Hematopoietic multipotent progenitor cell treated with erythropoietin and hydrocortisone succinate and interleukin-3 and kit ligand, for 15 days (in vitro differentiated cells): ENCODE measurements at regions not wholly inside any gene's neighbourhood (a gene's known extent, or its start where the extent isn't known, plus 50 kb on each side); places are given as distances from the start of the nearest gene placed in this dataset.

ENCODE experiments used
- DNase-seq: peaks from one replicate; pipeline ENCODE4 v3.0.0-alpha.2; 2015; ENCODE audit warnings: low spot score

DNA sequence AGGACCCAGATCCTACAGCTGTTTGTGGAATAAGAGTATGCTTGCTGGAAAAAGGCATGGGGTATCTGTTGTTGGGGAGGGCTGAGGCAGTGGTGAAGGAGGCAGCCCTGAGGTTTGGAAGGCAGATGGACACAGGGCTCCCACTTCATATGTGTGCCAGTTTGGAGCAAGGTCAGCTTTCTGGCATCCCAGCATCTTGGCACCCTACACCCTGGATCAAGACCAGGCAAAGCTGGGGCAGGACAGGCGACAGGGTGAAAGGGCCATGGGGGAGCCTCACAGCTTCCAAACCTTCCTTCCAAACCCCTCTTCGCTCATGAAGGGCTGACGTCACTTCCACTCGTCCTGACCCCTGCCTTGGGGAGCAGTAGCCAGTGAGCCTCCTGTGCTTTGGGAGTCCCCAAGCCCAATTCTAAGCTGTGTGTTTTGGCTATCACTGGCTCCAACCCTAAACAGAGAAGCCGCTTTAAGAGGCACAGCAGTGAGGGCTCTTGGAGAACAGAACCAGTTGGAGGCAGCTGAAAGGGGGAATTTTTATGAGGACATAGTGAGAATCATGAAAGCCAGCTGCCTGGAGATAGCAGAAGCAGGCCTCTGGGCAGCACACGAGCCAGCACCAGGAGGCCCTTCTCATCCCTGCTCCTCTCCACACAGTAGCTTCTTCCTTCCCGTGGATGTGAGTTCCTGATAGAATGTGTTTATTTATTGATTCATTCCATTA, 448.6 kb upstream of the CDH4 start:
- DNase-seq, result no peak

DNA sequence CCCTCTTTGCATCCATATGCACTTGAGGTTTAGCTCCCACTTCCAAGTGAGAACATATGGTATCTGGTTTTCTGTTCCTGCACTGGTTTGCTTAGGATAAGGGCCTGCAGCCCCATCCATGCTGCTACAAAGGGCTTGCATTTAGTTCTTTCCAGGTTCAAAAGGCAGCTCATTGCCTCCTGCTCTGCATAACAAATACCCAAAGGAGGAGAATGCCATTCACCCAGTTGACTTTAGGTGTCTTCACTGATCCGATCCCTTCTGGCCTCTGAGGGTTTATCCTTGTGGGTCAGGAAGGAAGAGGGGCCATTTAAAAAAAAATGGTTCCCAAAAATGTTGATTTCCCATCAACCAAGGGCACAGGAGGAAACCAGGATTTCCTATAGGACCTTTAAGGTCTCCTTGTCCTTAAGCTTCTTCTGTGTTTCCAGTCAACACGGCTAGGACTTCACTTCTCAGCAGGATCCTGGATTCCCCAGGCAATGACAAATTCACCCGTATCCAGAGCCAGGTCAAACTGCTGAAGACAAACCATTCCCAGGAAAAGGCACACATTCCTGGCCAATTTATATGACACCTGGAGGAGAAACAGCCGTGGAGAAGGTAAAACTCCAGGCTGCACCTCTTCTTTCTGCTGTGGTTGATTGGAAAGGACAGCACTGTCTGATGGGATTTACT, 447.7 kb upstream of the CDH4 start:
- DNase-seq, result no peak

DNA sequence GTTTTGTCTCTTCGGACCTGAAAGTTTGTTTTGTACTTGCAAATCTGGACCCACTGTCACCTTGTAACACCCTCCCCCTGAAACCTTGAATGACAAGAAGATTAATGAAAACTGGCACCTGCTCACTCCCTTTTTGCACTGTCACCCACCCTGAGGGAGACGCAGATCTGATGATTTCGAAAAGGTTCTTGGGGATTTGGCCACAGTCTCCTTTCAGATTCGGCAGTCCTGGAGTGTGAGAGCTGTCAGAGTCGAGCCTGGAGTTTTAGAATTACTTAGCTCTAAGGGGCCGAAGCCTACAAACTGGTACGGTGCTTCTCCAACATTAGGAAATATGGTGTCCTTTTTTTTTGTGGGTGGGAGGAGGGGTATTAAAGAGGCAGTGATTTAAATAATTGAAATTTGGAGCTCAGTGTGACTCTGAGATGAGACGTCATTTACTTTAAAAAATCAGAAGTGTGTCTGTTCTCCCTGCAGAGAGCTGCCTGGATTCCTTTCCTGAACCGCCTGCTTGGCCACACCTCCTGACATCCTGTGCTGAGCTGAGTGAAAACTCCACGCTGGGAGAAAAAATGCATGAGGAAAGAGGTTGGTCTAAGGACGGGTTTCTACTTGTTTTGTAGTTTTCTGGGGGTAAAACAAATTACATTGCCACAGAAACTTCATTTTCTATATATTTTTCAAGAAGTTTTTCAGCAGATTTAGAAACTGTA, 447.0 kb upstream of the CDH4 start:
- no peak for DNase-seq

DNA sequence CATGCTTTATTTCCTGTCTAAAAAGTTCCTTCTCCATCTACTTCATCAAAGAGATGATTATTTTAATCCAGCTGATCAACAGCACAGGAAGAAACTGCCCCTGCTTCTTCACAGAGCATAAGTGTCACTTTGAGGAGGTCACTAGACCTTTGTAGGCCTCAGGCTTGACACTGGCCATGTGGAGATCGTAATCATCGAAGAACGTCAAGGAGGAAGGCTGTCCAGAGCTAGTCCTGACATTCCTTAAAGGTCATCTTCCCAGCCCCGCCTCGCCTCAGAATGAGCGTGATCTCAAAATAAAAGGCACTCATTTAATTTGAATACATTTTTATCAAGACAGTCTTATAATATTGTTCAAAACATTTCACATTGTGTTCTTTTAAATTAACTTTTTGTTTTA, 445.7 kb upstream of the CDH4 start:
- no peak for DNase-seq

DNA sequence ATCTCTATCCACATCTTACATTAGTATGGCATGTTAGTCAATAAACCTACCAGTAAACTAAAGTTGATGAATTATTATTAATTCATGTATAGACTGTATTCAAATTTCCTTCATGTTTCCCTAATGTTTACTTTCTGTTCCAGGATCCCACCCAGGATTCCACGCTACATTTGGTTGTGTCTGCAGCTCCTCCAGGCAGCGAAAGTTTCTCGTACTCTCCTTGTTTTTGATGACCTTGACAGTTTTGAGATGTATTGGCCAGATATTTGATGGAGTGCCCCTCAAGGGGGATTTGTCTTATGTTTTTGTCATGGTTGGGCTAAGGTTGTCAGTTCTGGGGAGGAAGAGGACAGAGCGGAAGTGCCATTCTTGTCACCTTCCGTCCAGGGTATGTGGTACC, 445.2 kb upstream of the CDH4 start:
- DNase-seq, result no peak

DNA sequence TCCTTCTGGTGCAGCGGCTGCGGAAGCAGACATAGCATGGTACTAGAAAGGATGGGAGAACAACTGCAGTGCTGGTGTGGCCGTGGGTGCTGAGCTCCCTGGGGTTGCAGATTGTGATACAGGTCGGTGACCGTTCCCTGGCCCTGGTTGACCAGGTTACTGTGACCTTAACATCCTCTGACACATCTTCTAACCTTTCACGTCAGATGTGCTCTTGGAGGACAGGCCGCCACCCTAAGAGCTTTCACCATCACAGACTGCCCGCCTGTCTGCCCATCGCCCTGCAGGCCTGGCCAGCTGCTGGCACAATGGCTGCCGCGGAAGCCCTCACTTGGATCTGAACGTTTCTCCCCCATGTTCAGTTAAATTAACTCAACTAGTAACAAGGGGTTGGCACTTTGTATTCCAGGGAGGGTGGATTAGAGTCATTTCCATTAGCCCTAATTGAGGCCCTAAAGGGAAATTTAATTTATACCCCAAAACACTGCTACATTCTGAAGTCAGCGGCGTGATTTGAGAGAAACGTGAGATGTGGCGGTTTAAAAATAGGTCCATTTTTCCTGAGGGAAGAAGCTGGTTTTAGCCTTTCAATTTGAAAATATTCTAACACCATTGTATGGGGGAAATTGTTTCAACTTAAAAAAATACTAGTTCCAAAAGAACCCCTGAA, 443.9 kb upstream of the CDH4 start:
- no peak for DNase-seq

DNA sequence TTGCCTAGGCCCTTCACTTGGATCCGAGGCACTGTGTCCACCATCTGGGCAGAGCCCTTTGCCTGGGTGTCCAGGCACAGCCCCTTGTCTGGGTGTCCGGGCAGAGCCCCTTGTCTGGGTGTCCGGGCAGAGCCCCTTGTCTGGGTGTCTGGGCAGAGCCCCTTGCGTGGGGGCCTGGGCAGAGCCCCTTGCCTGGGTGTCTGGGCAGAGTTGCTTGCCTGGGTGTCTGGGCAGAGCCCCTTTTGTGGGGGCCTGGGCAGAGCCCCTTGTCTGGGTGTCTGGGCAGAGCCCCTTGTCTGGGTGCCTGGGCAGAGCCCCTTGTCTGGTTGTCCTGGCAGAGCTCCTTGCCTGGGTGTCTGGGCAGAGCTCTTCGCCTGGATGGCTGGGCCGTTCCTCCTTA, 443.4 kb upstream of the CDH4 start:
- DNase-seq, result no peak

DNA sequence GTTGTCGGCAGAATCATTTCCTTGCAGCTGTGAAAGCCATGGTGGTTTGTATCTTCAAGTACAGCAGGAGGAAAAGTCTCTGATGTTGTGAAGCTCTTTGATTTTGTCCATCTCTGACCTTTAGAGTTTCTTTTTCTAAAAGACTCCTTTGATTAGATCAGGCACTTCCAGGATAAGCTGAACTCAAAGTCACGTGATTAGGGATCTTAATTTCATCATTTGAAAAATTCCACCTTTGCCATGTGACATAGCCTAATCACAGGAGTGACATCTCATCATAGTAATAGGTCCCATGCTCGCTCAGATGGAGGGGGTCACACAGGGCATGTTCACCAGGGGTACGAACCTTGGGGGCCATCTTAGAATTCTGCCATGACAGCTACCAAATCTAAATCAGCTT, 441.5 kb upstream of the CDH4 start:
- no peak for DNase-seq

DNA sequence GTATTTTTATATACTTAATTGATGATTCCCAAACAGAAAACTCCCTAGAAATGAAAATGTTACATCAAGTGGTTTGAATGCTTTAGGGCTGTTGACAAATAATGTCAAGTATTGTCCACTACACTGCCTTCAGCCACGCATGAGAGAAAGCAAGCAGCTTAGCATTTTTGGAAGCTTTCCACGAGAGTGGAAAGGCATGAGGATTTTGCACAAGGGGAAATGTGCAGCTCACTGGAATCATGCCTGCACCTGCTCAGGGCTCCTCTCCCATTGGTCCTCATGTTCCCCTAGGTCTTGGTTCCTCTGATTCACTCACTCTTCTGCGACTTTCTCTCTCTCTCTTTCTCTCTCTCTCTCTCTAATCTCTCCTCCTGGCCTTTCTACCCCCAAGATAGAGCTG, 439.5 kb upstream of the CDH4 start:
- DNase-seq, result no peak

DNA sequence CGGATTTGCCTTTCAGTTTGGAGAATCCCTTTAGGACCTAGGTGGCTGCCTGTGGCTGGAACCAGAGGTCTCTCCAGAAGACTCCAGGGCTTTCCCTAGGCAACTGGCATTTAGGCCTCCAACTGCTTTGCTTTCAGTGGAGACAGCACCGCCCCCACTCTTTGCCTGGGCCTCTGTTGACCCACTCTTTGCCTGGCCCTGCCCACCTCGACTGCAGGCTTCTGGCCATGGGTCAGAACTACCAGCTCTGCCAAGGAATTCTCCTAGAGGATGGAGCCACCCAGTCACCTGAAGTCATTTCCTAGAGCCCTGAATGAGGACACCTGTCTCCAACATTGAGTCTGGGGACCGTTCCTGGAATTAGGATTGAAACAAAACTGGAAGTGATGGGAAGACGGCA, 439.0 kb upstream of the CDH4 start:
- no peak for DNase-seq

DNA sequence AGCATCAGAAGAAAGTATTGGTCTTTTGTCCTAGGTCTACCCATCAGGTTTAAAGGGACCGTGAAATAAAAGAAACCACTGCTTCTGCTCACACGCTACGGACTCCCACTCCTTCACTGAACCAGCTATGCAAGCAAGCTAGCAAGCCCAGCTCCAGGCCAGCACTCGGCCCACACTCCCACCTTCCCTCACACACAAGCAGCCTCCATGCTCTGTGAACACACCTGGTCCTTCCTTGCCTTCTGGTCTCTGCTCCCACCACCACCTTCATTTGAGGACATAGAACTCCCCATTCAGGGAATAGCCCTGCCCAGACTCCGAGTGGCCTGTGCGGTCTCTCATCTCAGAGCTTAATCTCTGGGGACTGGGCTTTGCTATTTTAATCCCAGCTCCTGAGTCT, 436.4 kb upstream of the CDH4 start:
- DNase-seq, result no peak

DNA sequence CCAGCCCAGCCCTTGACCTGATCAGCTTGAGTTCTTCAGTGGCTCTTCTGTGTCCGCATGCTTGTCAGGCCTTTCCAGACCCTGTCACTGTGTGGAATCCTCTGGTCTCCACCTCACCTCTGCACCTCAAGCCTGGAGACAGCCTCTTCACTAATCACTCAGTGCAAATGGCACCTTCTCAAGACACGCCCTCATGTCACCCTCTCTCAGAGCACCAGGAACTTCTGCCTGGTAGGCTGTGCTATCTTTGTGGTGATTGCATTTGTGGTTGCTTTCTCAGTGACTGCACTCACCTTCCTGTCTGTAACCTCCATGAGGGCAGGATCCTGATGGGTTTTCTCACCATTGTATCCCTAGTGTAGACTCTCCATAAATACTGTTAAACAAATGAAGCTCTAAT, 435.2 kb upstream of the CDH4 start:
- DNase-seq, result no peak

DNA sequence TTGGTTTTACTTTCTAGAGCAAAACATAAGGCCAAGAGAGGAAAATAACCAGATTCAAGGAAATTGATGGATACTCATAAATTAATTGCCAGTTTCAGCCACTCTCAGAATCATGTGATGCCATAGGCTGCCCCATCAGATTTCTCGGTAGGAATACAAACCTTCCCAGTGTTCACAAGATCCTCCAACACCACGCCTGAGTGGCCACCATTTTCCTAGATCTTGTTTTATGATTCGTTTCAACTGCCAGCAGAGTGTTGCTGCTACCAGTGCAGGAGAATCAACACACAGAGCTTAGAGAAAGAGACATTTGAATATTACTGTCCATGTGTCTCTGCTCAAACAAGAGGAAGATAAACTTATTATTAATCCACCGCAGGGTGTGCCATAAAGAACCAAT, 434.2 kb upstream of the CDH4 start:
- no peak for DNase-seq

DNA sequence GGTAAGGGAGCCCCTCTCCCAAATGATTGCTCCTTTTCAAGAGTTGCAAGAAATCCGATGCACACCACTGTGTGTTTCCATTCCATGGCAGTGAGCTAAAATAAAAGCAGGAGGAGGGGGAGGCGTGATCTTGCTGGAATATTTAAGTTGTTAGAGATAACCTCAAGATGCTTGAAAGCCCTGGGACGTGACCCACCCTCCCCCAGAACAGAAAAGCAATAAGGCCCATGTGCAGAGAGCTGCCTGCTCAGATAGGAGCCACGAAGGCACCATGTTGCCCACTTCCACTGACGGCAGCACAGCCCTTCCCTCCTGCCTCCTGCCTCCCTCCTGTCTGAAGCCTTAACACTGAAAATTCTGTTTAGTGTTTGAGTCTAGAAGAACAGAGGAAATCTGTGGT, 432.6 kb upstream of the CDH4 start:
- DNase-seq, result no peak

DNA sequence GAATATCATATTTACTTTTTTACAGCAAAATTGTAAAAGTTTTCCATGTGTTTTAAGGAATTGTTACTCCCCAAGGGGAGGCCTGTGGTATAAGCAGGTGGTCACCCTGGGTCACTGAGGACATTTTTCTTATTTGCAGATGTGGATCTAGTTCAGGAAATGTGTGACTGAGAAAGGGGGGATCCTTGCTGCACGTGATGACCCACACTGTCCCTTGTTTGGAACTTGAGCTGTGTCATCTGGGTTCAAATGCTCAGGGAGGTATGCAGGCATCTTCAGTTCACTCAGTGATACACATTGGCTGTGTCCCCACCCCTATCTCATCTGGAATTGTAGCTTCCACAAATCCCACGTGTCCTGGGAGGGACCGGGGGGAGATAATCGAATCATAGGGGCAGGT, 431.9 kb upstream of the CDH4 start:
- no peak for DNase-seq

DNA sequence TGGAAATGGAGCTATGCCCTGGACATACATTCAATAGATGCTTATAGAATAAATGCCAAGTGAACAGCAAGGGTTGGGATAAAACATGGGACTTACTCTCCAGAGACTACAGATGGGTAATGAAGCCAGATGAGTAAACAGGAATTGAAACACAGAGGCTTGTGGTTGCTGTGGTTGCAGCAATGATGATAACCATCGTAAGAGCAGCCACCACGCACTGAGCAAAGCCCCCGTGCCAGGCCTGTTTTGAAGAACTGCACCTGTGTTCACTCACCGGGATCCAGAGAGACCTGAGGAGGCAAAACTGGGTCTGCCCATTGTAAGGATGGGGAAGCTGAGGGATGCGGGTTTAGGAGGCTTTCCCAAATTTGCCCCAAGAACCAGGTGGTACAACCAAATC, 431.1 kb upstream of the CDH4 start:
- DNase-seq, result no peak

DNA sequence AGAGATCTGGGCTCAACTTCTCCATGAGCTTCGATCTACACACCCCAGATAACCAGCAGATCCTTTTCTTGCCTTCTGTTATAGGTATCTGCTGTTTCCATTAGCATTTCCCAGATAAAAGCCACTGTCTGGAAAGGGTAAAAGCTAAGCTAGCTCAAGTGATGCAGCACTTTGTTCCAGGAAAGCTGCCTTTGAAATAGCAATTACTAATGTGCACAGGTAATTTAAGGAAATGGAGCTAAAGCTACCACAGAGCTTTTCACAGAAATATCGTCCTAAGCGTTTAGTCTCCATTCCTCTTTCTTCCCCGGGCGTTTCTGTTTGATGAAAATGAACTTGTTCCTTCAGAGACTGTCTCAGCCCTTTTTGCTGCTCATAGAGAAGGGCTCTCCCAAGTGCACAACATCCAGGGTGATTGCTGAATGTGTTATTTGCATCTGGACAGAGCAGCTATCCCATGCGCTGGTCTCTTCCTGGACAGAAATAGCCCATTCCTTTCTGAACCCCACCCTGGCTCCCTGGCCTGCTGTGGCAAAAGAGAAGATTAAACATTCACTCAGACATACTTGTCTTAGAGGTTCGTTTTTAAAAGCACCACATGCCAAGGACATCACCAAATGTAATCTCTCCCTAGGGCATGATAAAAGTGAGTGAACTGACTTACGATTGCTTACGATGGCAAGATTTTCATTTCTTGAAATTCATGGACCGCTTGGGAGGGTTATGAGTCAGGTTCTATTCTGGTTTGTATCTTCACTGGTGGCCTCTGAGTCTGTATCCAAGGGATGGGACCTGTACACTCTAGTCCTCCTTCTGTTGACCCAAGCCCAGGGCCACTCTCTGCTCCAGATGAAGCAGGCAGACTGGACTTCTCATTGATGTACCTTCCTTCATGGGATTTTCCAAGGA, 429.1 kb upstream of the CDH4 start:
- DNase-seq, result no peak

DNA sequence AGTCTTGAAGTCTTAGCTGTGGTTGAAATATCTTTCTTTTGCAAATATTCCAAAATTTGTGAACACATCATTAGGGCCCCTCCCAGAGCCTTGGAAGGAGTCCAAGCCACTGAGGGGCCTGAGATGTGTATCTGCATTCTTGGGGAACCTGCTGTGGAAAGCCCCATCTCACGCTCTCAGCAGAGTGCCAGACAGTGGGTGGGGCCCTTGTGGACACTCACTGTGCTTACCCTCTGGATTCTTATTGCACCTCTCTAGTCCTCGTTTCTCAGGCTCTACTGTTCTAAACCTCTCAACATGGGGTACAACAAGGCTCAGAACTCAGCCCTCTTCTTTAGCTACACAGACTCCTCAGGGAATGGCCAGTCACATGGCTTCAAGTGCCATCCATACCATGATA, 416.2 kb upstream of the CDH4 start:
- no peak for DNase-seq

DNA sequence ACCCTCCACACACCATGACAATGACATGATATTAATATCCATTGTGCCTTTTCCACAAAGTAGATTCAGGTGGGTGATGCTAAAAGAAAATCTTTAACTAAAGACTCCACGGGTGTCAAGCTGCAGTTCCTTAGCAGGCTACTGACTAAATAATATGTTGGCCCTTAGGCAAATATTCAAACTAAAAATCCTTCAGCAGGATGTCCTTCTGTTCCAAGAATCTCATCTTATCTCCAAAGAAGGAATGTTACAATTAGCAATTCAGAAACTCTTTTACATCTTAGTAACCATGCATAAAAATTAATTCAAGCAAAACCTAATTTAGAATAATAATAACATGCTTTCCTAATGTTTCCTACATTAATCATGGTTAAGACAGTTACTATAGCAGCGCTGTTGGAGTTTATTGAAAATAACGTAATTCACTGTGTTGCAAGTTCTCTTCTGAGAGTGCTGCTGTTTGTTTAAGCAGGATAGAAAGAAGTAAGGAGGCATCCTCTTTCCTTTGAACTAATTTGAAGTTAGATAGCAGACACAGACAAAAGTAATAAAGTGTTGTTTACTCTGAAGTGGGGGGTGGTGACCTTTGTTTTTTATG, 414.8 kb upstream of the CDH4 start:
- no peak for DNase-seq

DNA sequence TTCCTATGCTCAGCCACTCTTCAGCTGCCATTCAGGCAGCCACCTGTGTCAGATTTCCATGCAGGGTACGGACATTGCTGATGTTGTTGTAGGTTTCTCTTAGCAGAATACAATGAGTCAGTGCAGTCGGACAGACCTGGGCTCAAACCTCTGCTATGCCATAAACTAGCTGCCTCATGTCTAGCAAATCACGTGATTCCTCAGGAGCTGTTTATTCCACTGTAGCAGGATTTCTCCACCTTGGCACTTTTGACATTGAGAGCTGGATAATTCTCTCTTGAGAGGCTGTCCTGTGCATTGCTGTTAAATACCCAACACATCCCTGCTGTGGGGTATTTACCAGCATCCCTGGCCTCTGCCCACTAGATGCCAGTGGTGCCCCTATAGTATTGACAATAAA, 413.8 kb upstream of the CDH4 start:
- DNase-seq, result no peak

DNA sequence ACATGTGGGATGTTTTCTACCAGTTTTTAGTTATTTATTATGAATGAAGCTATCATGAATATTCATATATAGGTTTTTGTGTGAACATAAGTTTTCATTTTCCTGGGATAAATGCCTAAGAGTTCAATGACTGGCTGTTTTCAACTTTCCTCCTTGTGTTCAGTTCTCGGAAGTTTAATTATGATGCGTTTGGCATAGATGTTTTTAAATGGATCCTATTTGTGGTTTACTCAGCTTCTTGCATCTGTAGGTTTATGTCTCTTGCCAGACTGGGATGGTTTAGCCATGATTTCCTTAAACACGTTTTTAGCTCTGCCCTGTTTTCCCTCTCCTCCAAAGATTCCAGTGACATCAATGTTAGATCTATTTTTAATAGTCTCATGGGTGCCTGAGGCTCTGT, 411.1 kb upstream of the CDH4 start:
- DNase-seq, result no peak

DNA sequence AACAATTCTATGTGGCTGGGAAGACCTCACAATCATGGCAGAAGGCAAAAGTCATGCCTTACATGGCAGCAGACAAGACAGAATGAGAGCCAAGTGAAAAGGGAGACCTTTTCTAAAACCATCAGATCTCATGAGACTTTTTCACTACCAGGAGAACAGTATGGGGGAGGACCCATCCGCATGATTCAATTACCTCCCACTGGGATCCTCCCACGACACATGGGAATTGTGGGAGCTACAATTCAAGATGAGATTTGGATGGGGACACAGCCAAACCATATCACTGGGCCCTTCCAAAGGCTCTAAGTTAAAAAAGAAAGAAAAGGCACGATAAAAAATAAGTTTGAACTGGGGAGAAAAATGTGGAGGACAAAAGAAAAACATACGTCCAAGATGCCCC, 406.9 kb upstream of the CDH4 start:
- DNase-seq, result no peak
